Right atrium auricular region (tissue), 2 donors: ENCODE measurements at regions not wholly inside any gene's neighbourhood (a gene's known extent, or its start where the extent isn't known, plus 50 kb on each side); places are given as distances from the start of the nearest gene placed in this dataset.

Experiments
- DNase-seq: peaks from one replicate; pipeline ENCODE4 v3.0.0-alpha.2; 2019; ENCODE audit warnings: low spot score
- H3K27ac ChIP-seq, 2 donors: fragments of 200-600 bp; sonication (generic); 1 replicate in 1 of 2; 2 replicates in 1 of 2; pipeline ENCODE4 v1.5.1; 2016 to 2019
- H3K27me3 ChIP-seq, 2 donors: fragments of 200-600 bp; sonication (generic); one replicate each; pipeline versions ENCODE4 v1.5.1 to v1.6.0; 2017 to 2019
- H3K36me3 ChIP-seq: fragments of 200-600 bp; sonication (generic); one replicate; pipeline ENCODE4 v1.5.1; 2016
- H3K4me1 ChIP-seq, 2 donors: fragments of 200-600 bp; sonication (generic); one replicate each; pipeline versions ENCODE4 v1.5.1 to v1.6.0; 2017 to 2019
- H3K4me3 ChIP-seq, 2 donors: fragments of 200-600 bp; sonication (generic); 1 replicate in 1 of 2; 2 replicates in 1 of 2; pipeline ENCODE4 v1.5.1; 2017 to 2019; ENCODE audit warnings: mild to moderate bottlenecking in 1 of 2, moderate library complexity in 1 of 2
- H3K9me3 ChIP-seq, 2 donors: fragments of 200-600 bp; sonication (generic); one replicate each; pipeline ENCODE4 v1.5.1; 2019
- TF ChIP-seq, protein P1 (sequence below), 2 donors: fragments of 200-600 bp; sonication (generic); IDR thresholded peaks; one replicate each; pipeline ENCODE4 v1.5.1; 2019; ENCODE audit warnings: antibody characterized with exemption in 2 of 2

DNA sequence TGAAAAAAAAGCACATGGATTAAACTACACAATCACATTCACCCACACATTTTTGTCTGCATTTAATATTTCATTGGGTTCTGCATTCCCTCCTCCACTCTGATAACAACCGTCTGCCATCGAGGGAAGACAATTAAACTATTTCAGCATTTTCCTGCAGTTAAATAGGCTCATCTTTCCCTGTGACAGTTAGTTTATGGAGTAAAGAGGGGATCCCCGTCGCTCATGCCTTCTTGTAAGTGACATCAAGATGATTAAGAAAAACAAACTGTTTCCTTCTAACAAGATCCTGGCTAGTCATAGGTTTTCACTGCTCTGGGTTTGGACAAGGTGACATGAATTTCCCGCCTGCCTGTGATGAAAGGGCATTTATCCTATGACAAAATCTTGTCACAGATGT lies 98.0 kb upstream of the DYNLRB2 start:
- Histone ChIP-seq H3K9me3 (no peaks in the 10 kb centered on the region), H3K4me1 (no peaks in the 10 kb centered on the region), H3K4me3 (no peak overlapping the region), H3K27ac (no peak overlapping the region), H3K36me3 (no peaks in the 10 kb centered on the region), H3K27me3 (no peaks in the 10 kb centered on the region)
- TF ChIP-seq, protein P1, sequence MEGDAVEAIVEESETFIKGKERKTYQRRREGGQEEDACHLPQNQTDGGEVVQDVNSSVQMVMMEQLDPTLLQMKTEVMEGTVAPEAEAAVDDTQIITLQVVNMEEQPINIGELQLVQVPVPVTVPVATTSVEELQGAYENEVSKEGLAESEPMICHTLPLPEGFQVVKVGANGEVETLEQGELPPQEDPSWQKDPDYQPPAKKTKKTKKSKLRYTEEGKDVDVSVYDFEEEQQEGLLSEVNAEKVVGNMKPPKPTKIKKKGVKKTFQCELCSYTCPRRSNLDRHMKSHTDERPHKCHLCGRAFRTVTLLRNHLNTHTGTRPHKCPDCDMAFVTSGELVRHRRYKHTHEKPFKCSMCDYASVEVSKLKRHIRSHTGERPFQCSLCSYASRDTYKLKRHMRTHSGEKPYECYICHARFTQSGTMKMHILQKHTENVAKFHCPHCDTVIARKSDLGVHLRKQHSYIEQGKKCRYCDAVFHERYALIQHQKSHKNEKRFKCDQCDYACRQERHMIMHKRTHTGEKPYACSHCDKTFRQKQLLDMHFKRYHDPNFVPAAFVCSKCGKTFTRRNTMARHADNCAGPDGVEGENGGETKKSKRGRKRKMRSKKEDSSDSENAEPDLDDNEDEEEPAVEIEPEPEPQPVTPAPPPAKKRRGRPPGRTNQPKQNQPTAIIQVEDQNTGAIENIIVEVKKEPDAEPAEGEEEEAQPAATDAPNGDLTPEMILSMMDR (IDR thresholded peaks at IDR 0.05) = no peak
- no peak for DNase-seq

DNA sequence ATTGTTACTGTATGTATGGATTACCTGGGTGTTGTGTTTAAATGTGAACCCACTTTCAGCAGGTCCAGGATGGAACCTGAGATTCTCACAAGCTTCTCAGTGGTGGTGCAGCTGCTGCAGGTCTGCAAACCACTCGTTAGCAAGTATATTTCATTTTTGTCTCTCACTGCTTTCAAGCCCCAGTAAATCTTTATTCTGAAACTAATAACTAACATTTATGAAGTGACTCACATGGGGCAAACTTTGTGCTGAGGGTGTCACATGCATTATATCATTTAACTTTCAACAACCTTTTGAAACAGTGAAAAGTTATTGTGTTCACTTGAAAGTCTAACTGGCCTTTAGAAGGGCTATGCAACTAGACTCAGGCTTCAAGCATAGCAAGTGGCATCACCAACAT lies 98.9 kb upstream of the DYNLRB2 start:
- Histone ChIP-seq H3K27ac (no peak overlapping the region), H3K4me1 (no peaks in the 10 kb centered on the region), H3K4me3 (no peak overlapping the region), H3K27me3 (no peaks in the 10 kb centered on the region), H3K36me3 (no peaks in the 10 kb centered on the region), H3K9me3 (no peaks in the 10 kb centered on the region)
- no peak for DNase-seq
- TF ChIP-seq, protein P1 (IDR thresholded peaks at IDR 0.05) = no peak

DNA sequence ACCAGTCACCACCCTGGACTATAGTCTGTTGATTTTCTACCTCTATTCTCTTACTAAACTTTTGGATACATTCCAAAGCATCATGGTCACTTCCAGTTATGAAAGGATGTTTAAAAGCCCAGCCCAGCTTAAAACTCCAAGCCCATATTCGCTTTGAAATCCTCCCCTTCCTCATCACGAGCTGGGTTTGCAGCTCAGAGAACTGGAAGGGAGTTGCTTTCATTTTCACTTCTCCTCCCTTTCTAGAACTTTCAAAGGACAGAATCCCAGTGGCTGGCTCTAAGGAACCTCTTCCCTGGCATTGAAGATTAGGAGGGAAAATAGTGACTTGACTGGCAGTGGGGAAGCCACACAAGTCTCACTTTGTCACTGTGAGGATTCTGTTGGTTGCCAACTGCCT lies 100.1 kb upstream of the DYNLRB2 start:
- Histone ChIP-seq H3K36me3 (no peaks in the 10 kb centered on the region), H3K9me3 (no peaks in the 10 kb centered on the region), H3K4me3 (no peak overlapping the region), H3K4me1 (no peaks in the 10 kb centered on the region), H3K27me3 (no peaks in the 10 kb centered on the region), H3K27ac (no peak overlapping the region)
- DNase-seq = no peak
- TF ChIP-seq, protein P1 (IDR thresholded peaks at IDR 0.05) = no peak

DNA sequence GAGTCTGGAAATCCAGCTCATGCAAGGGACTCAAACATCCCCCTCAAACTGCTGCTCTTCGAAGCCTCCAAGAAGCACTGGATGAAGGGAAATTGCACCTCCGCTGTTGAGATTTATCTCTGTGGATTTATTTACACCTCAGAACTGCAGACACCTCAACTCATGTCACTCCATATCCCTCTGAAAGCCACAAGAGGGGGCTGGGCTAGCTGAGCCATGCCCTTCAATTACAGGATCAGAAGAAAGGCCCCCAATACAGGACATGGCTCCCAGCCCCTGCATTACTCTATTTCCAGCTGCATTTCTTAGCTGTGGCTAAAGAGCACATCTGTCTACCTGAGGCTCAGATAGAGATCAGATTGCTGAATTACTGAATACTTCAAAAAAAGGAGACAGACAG lies 103.1 kb upstream of the DYNLRB2 start:
- TF ChIP-seq, protein P1 (IDR thresholded peaks at IDR 0.05) = no peak
- no peak overlapping the region for H3K27ac ChIP-seq
- H3K4me3 ChIP-seq = no peak overlapping the region
- H3K36me3 ChIP-seq = no peaks in the 10 kb centered on the region
- DNase-seq = no peak
- no peaks in the 10 kb centered on the region for H3K9me3 ChIP-seq
- H3K27me3 ChIP-seq = no peaks in the 10 kb centered on the region
- no peaks in the 10 kb centered on the region for H3K4me1 ChIP-seq

DNA sequence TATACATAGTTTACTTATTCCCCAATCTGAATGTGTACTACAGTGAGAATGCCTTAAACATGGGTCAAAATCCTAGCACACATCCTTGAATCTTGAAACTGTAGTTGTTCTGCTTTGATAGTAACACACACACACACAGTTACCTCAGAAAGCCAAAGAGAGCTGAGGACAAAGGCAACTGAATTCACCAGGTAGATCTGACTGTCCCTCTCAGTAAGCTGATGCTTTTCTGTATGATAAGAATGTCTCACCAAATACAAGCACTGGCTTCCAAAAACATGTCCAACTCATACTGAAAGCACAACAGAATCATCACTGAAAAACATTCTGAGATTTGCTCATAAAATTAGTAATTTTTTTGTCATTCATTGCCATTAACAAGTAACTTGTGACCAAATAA lies 104.3 kb upstream of the DYNLRB2 start:
- TF ChIP-seq, protein P1 (IDR thresholded peaks at IDR 0.05) = no peak
- H3K27me3 ChIP-seq = no peaks in the 10 kb centered on the region
- no peaks in the 10 kb centered on the region for H3K9me3 ChIP-seq
- no peak for DNase-seq
- no peak overlapping the region for H3K27ac ChIP-seq
- H3K36me3 ChIP-seq = no peaks in the 10 kb centered on the region
- no peaks in the 10 kb centered on the region for H3K4me1 ChIP-seq
- no peak overlapping the region for H3K4me3 ChIP-seq

DNA sequence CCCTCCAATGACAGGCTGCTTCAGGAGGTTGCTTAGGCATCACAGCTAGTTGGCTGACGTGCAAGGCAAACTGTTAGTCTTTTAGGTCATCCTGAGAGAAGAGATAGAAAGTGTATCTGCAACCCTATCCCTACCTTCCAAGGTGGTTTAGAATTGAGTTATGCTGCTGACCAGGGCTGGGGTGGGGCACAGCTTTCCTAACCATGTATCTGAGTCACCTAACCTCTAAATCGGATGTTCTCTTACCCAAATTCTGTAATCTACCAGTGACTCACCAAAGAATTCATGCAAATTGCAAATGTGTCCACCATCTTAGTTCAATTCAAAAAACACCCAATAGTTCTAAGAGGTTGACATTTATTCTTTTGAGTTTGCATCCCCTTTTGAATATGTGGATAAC lies 107.2 kb upstream of the DYNLRB2 start:
- no peaks in the 10 kb centered on the region for H3K4me1 ChIP-seq
- H3K36me3 ChIP-seq = no peaks in the 10 kb centered on the region
- peaks cover 0 to 8% of the 10 kb centered on the region in 2 donors for H3K9me3 ChIP-seq
- no peak overlapping the region for H3K4me3 ChIP-seq
- no peaks in the 10 kb centered on the region for H3K27me3 ChIP-seq
- TF ChIP-seq, protein P1 (IDR thresholded peaks at IDR 0.05) = no peak
- DNase-seq = no peak
- no peak overlapping the region for H3K27ac ChIP-seq
